ENCODE measurements at regions not wholly inside any gene's neighbourhood (a gene's known extent, or its start where the extent isn't known, plus 50 kb on each side); places are given as distances from the start of the nearest gene placed in this dataset.

- DNase-seq (ENCODE audit: low spot score in 2 of 2): no peak
- no peak for TF ChIP-seq POLR2A (IDR thresholded peaks at IDR 0.05)
- no peak overlapping the region for H3K27ac ChIP-seq
- H3K4me1 ChIP-seq: no peaks in the 10 kb centered on the region
- H3K36me3 ChIP-seq: no peaks in the 10 kb centered on the region
- no peaks in the 10 kb centered on the region for H3K27me3 ChIP-seq
- intact Hi-C loops (cut with DNase I; ENCODE audit: low total_unique reads): no loop called here
- no peaks in the 10 kb centered on the region for H3K9me3 ChIP-seq
- no peak overlapping the region for H3K4me3 ChIP-seq
Measured at GRCh38 chr1:79785964-79786363, 779.4 kb upstream of the ADGRL4 start.

- intact Hi-C loops (cut with DNase I; ENCODE audit: low total_unique reads): no loop called here
- H3K4me3 ChIP-seq: no peak overlapping the region
- no peaks in the 10 kb centered on the region for H3K4me1 ChIP-seq
- no peaks in the 10 kb centered on the region for H3K36me3 ChIP-seq
- TF ChIP-seq POLR2A (IDR thresholded peaks at IDR 0.05): no peak
- TF ChIP-seq CTCF (IDR thresholded peaks at IDR 0.05): no peak
- no peak for TF ChIP-seq POLR2AphosphoS5 (IDR thresholded peaks at IDR 0.05)
- no peaks in the 10 kb centered on the region for H3K27me3 ChIP-seq
- no peak overlapping the region for H3K27ac ChIP-seq
- no peaks in the 10 kb centered on the region for H3K9me3 ChIP-seq
- DNase-seq (ENCODE audit: low spot score in 2 of 2): no peak
Measured at GRCh38 chr1:79785561-79785960, 779.0 kb upstream of the ADGRL4 start.

GRCh38 chr1:79781261-79781660 is 774.7 kb upstream of the ADGRL4 start:
- intact Hi-C loops (cut with DNase I; ENCODE audit: low total_unique reads): no loop called here
- Histone ChIP-seq H3K4me1 (no peaks in the 10 kb centered on the region), H3K27me3 (no peaks in the 10 kb centered on the region), H3K4me3 (no peak overlapping the region), H3K27ac (no peak overlapping the region), H3K36me3 (no peaks in the 10 kb centered on the region), H3K9me3 (no peaks in the 10 kb centered on the region)
- no peak for DNase-seq (ENCODE audit: low spot score in 2 of 2)
- no peak for TF ChIP-seq CTCF (IDR thresholded peaks at IDR 0.05)
- TF ChIP-seq POLR2AphosphoS5 (IDR thresholded peaks at IDR 0.05): no peak
- TF ChIP-seq POLR2A (IDR thresholded peaks at IDR 0.05): no peak

GRCh38 chr1:79777481-79778219 is 771.1 kb upstream of the ADGRL4 start:
- H3K4me1 ChIP-seq: no peaks in the 10 kb centered on the region
- H3K4me3 ChIP-seq: no peak overlapping the region
- intact Hi-C loops (cut with DNase I; ENCODE audit: low total_unique reads): no loop called here
- H3K36me3 ChIP-seq: no peaks in the 10 kb centered on the region
- no peak for DNase-seq (ENCODE audit: low spot score in 2 of 2)
- H3K27ac ChIP-seq: no peak overlapping the region
- TF ChIP-seq POLR2AphosphoS5 (IDR thresholded peaks at IDR 0.05): no peak
- TF ChIP-seq POLR2A (IDR thresholded peaks at IDR 0.05): no peak
- TF ChIP-seq CTCF (IDR thresholded peaks at IDR 0.05): no peak
- no peaks in the 10 kb centered on the region for H3K9me3 ChIP-seq
- no peaks in the 10 kb centered on the region for H3K27me3 ChIP-seq

GRCh38 chr1:79775402-79775801 is 768.9 kb upstream of the ADGRL4 start:
- Histone ChIP-seq H3K4me1 (no peaks in the 10 kb centered on the region), H3K27me3 (no peaks in the 10 kb centered on the region), H3K9me3 (no peaks in the 10 kb centered on the region), H3K4me3 (no peak overlapping the region), H3K27ac (no peak overlapping the region), H3K36me3 (no peaks in the 10 kb centered on the region)
- TF ChIP-seq POLR2AphosphoS5 (IDR thresholded peaks at IDR 0.05) (no peak), CTCF (IDR thresholded peaks at IDR 0.05) (no peak)
- no peak for DNase-seq (ENCODE audit: low spot score in 2 of 2)
- intact Hi-C loops (cut with DNase I; ENCODE audit: low total_unique reads): no loop called here

Data from breast epithelium (tissue), 4 donors.